ENCODE measurements at regions not wholly inside any gene's neighbourhood (a gene's known extent, or its start where the extent isn't known, plus 50 kb on each side); places are given as distances from the start of the nearest gene placed in this dataset.

DNA sequence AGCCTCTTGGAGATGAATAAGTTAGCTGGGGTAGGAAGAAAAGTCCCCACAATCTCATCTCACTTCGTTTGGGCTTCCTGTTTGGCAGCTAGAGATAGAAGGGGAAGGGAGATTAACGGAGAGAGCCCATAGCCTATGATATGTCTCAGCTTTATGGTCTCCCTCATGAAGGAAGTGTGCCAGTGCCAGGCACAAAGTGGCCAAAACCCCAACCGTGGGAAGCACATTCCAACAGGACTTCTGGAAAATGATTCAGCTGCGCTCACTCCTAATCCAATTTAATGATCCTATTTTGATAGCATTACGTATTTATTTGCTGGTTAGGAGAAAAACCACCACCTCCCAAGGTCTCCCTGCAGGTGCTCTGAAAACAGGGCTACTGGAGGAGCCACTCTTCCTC lies 303.1 kb upstream of the CLINT1 start:
- H3K4me1 Mint-ChIP-seq (ENCODE audit: low read depth), result no peaks in the 10 kb centered on the region

DNA sequence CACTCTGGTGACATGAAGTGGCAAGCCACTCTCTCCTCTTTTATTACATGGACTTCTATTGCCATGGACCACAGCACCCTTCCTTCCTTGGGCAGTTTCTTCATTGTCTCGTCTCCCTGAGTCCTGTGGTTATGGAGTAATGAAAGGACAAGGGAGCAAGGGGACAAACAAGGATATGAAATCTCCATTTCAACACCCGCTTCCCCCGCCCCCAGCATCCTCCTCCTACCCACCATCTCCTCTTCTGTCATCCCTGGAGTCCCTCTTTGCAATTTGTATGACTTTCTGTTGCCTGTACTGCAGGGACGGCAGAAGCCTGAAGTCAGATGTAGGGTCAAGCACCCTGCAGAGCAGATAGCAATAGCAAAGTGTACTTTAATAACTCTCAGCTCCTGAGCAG lies 300.7 kb upstream of the CLINT1 start:
- Mint-ChIP-seq H3K4me3 (ENCODE audit: unreplicated experiment) (no peak overlapping the region), H3K36me3 (ENCODE audit: low read depth) (no peaks in the 10 kb centered on the region), H3K27ac (ENCODE audit: unreplicated experiment) (no peak overlapping the region), H3K9me3 (ENCODE audit: low read depth) (peaks cover 2% of the 10 kb centered on the region), H3K4me1 (ENCODE audit: low read depth) (peaks cover 10% of the 10 kb centered on the region), H3K27me3 (ENCODE audit: low read depth) (peaks cover 2% of the 10 kb centered on the region)
- TF ChIP-seq, protein P1, sequence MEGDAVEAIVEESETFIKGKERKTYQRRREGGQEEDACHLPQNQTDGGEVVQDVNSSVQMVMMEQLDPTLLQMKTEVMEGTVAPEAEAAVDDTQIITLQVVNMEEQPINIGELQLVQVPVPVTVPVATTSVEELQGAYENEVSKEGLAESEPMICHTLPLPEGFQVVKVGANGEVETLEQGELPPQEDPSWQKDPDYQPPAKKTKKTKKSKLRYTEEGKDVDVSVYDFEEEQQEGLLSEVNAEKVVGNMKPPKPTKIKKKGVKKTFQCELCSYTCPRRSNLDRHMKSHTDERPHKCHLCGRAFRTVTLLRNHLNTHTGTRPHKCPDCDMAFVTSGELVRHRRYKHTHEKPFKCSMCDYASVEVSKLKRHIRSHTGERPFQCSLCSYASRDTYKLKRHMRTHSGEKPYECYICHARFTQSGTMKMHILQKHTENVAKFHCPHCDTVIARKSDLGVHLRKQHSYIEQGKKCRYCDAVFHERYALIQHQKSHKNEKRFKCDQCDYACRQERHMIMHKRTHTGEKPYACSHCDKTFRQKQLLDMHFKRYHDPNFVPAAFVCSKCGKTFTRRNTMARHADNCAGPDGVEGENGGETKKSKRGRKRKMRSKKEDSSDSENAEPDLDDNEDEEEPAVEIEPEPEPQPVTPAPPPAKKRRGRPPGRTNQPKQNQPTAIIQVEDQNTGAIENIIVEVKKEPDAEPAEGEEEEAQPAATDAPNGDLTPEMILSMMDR (IDR thresholded peaks at IDR 0.05), result no peak
- DNase-seq (ENCODE audit: low spot score), result no peak

More for the DNA sequence above, 303.1 kb upstream of the CLINT1 start:
- Mint-ChIP-seq H3K4me3 (ENCODE audit: unreplicated experiment) (no peak overlapping the region), H3K9me3 (ENCODE audit: low read depth) (no peaks in the 10 kb centered on the region), H3K27me3 (ENCODE audit: low read depth) (peaks cover 2% of the 10 kb centered on the region), H3K36me3 (ENCODE audit: low read depth) (no peaks in the 10 kb centered on the region), H3K27ac (ENCODE audit: unreplicated experiment) (no peak overlapping the region)
- TF ChIP-seq, protein P1 (IDR thresholded peaks at IDR 0.05), result no peak
- DNase-seq (ENCODE audit: low spot score), result no peak

DNA sequence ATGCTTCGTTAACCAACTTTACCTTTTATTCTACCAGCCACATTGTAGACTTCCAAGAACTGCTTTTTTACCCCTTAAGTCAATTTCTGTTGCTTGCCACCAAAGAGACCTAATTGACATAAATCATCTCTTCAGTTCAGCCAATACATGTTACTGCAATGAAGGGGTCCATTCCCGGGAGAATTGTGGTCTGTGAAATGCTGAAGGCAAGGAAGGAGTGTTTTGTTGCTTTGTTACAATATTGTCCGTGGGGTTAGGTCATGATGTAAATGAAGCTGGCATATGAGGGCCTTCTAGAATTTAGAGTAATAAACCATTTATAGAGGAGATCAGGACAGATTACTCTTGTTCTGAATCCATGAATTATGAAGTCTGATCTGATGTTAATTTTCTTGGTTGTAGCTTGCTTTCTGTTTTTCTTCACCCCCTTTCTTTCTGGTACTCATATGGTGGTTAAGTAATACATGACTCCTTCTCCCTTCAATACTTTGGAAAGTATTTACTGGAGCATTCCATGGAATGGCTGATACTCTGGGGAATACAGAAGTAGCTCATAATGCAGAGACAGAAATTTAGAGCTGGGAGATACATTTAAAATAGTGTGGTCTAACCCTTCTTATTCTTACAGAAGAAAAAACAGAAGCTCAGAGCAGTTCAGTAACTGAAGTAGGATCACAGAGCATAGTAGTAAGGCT lies 297.0 kb upstream of the CLINT1 start:
- H3K36me3 Mint-ChIP-seq (ENCODE audit: low read depth), result no peaks in the 10 kb centered on the region
- no peak overlapping the region for H3K4me3 Mint-ChIP-seq (ENCODE audit: unreplicated experiment)
- H3K9me3 Mint-ChIP-seq (ENCODE audit: low read depth), result peaks cover 2% of the 10 kb centered on the region
- no peak overlapping the region for H3K27ac Mint-ChIP-seq (ENCODE audit: unreplicated experiment)
- TF ChIP-seq, protein P1 (IDR thresholded peaks at IDR 0.05), result no peak
- no peaks in the 10 kb centered on the region for H3K27me3 Mint-ChIP-seq (ENCODE audit: low read depth)
- DNase-seq (ENCODE audit: low spot score), result no peak
- peaks cover 15% of the 10 kb centered on the region for H3K4me1 Mint-ChIP-seq (ENCODE audit: low read depth)

DNA sequence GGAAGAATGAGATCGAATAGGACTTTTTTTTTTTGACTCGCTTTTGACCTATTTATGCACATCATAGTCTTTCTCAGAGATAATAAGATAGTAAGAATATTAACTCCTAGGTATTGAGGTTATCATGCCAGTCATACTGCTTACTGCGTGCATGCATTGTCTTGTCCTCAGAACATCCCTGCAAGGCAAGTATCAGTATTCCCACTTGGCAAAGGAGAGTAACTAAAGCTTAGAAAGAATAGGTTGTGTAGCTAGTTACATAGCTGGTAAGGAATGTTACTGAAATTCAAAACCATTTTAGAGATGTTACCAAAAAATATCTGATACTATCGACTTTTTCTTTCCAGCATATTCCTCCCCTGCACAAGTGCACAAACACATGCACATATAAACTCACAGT lies 296.1 kb upstream of the CLINT1 start:
- no peaks in the 10 kb centered on the region for H3K36me3 Mint-ChIP-seq (ENCODE audit: low read depth)
- no peak overlapping the region for H3K27ac Mint-ChIP-seq (ENCODE audit: unreplicated experiment)
- peaks cover 2% of the 10 kb centered on the region for H3K9me3 Mint-ChIP-seq (ENCODE audit: low read depth)
- peaks cover 15% of the 10 kb centered on the region for H3K4me1 Mint-ChIP-seq (ENCODE audit: low read depth)
- H3K4me3 Mint-ChIP-seq (ENCODE audit: unreplicated experiment), result no peak overlapping the region
- no peaks in the 10 kb centered on the region for H3K27me3 Mint-ChIP-seq (ENCODE audit: low read depth)
- DNase-seq (ENCODE audit: low spot score), result no peak
- TF ChIP-seq, protein P1 (IDR thresholded peaks at IDR 0.05), result no peak

DNA sequence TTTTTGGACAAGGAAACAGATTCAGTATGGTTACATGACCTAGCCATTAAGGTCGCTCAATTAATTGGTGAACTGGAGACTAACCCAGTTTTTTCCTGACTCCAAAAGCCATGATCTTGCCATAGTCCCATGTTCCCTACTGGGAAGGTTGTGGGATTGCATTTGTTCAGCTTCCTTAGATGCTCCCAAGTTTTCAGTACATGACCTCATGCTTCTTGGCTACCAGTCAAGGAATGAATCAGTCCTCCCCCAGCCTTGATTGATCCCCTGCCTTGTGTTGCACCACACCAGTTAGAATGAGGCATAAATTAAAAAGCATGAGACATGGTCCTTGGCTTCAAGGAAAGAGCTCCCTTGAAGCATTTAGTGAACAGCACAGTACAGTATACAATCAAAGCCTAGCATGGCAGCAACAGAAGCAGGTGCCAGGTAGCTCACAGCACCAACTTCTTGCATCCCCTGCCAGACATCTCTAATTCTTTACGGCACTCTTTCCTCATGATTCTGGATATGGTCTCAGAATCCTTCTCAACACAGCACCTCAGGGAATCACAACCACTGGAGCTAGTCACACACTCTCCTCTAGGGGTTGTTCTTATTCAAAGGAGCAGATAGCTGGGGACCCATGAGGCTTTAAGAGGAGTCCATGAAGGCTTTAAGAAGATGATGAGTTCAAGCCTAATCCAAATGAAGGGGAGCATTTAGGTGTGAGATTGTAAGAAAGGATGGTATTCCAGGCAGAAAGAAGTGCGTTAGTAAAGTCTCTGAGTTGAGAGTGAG lies 295.5 kb upstream of the CLINT1 start:
- Mint-ChIP-seq H3K36me3 (ENCODE audit: low read depth) (no peaks in the 10 kb centered on the region), H3K4me3 (ENCODE audit: unreplicated experiment) (no peak overlapping the region), H3K27ac (ENCODE audit: unreplicated experiment) (no peak overlapping the region), H3K4me1 (ENCODE audit: low read depth) (peaks cover 15% of the 10 kb centered on the region), H3K9me3 (ENCODE audit: low read depth) (peaks cover 2% of the 10 kb centered on the region), H3K27me3 (ENCODE audit: low read depth) (no peaks in the 10 kb centered on the region)
- no peak for DNase-seq (ENCODE audit: low spot score)
- TF ChIP-seq, protein P1 (IDR thresholded peaks at IDR 0.05), result no peak
